ENCODE measurements at regions not wholly inside any gene's neighbourhood (a gene's known extent, or its start where the extent isn't known, plus 50 kb on each side); places are given as distances from the start of the nearest gene placed in this dataset.
A peak's percentile ranks its signal among the peaks of the same experiment; 100 is the strongest.
"Not testable (repeated sequence)": the region's sequence is repeated elsewhere in the genome, so short reads cannot be mapped to it uniquely, and the experiment has no call there.

GRCh38 chr14:105622329-105622955, 96.1 kb downstream of the TMEM121 start:
- DNase-seq (ENCODE audit: low spot score), result peak; percentile 40

GRCh38 chr14:105623178-105623577, 96.8 kb downstream of the TMEM121 start:
- DNase-seq (ENCODE audit: low spot score), result not testable (repeated sequence)

- DNase-seq (ENCODE audit: low spot score), result not testable (repeated sequence)
Observed at GRCh38 chr14:105624346-105624745, 98.0 kb downstream of the TMEM121 start.

GRCh38 chr14:105624749-105625434, 98.5 kb downstream of the TMEM121 start:
- DNase-seq (ENCODE audit: low spot score), result not testable (repeated sequence)

DNA sequence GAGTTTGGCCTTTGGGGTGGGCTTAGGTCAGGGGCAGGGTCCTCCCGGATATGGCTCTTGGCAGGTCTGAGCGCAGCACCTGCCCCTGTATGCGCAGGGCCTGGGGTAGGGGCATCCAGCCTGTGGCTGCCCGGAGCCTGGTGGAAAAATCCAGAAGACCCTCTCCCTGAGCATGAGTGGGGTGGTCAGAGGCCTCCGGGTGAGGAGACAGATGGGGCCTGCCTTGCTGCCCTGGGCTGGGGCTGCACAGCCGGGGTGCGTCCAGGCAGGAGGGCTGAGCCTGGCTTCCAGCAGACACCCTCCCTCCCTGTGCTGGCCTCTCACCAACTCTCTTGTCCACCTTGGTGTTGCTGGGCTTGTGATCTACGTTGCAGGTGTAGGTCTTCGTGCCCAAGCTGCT, 99.1 kb downstream of the TMEM121 start:
- not testable (repeated sequence) for DNase-seq (ENCODE audit: low spot score)

GRCh38 chr14:105626111-105626510, 99.7 kb downstream of the TMEM121 start:
- not testable (repeated sequence) for DNase-seq (ENCODE audit: low spot score)

DNA sequence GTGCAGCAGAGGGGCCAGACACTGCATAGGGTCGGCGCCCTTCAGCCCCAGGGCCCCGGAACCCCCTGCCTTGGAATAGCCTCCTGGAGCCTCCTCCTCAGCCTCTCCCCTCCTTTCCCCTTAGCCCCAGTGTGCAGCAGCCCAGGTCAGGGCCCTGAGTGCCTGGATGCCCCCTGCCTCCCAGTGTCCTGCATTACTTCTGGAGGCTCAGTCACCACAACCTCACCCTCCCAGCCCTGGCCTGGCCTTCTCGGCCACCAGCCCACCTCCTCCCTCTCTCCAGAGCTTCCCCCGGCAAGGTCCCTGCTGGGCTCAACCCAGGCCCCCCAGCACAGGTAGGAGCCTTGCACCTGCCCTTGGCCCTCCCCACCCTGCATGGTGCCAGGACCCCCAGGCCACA, 100.3 kb downstream of the TMEM121 start:
- not testable (repeated sequence) for DNase-seq (ENCODE audit: low spot score)

DNA sequence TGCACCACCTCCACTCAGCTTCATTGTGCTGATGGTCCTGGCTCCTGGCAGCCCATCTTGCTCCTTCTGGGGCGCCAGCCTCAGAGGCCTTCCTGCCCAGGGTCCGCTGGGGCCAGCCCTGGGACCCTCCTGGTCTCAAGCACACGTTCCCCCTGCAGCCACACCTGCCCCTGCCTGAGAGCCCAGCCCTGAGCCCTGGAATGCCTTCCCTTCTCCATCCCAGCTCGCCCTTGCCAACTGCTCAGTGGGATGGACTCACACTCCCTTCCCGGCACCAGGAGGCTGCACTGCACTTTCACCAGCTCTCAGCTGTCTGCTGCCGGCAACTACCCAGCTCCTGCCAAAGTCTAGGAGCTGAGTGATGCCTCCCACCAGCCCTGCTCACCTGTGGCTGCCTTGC, 100.9 kb downstream of the TMEM121 start:
- not testable (repeated sequence) for DNase-seq (ENCODE audit: low spot score)

- no peak for DNase-seq (ENCODE audit: low spot score)
Observed at GRCh38 chr14:105627701-105628100, 101.3 kb downstream of the TMEM121 start.

- not testable (repeated sequence) for DNase-seq (ENCODE audit: low spot score)
Observed at GRCh38 chr14:105628126-105628525, 101.7 kb downstream of the TMEM121 start.

DNA sequence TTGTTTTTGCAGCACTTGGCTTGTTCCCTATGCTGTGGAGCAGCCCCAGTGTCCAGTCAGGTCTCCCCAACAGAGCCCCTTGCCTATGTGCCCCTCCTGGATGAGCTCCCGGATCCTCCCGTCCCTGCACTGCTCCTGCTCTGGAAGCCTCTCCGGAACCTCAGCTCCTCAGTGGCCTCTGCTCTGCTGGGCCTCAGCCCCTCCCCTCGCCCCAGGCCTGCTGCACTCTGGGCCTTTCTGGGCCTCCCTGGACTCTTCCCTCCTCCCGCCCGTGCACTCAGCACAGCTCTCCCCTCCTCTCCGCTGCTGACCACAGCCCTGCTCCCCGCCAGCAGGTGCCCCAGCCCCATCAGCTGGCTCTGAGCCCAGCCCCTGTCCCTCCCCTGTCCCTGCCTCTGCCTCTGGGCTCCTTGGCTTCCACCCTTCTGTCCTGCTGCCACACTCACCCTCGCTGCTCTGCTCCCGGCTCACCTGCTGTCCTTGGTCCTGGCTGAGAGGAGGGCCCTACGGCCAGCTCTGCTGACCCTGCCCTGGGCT, 102.2 kb downstream of the TMEM121 start:
- DNase-seq (ENCODE audit: low spot score), result peak; percentile 27

DNA sequence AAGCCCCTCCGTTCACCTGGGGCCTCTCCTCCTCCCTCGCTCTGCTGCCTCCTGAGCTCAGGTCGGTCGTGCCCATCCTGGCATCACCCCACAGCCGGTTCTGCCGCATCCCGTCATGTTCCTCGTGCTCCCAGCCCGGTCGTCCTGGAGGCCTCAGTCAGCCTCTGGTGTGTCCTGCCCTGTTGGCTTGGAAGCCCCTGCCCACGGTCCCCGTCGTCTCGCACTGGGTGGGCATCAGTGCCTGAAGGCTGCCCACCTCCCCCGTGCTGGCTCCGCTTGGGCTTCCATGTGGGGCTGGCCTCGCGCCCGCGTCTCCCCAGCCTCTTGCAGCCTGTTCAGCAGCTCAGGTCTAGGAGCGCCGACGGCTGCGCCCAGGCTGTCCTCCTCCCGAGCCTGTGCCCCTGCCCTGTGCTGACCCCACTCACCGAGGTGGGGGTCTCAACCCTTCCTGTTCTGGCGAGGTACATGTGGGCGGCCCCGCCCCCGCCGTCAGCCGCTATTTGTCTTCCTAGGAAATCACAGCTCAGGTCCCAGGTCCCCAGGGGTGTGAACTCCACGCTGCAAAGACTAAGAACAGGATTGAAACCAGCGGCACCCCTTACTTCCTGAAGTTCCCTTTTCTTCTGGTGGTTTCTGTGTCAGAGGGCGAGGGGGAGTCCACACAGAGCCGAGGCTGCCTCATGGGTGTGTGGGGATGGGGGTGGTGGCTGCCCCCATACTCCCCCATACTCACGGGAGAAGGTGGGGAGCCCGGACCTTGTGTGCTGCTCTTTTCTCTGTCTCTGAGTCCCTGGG, 102.9 kb downstream of the TMEM121 start:
- DNase-seq (ENCODE audit: low spot score), result not testable (repeated sequence)

GRCh38 chr14:105629886-105630215, 103.5 kb downstream of the TMEM121 start:
- no peak for DNase-seq (ENCODE audit: low spot score)

DNA sequence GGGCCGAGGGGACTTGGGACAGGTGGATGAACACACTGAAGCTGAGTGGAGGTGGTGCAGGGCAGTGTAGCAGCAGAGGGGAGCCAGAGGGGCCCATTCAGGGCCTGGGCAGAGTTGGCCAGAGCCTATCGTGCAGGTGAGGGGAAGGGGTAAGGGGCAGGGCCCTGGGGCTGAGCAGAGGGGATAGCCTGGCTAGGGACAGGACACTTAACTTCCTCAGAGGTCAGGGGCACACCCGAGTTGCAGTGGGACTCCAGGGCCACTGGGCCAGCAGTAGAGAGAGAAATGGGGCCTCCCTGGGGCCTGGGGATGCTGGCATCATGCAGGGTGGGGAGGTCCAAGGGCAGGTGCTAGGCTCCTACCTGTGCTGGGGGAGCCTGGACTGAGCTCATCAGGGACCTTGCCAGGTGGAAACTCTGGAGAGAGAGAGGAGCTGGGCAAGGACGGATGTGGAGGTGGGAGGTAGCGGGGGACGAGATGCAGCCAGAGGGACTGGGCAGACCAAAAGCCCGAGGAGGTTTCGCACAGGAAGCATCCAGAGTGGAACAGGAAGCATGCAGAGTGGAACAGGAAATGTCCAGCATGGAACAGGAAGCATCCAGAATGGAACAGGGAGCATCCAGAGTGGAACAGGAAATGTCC, 104.0 kb downstream of the TMEM121 start:
- DNase-seq (ENCODE audit: low spot score), result not testable (repeated sequence)

GRCh38 chr14:105630935-105631779, 104.8 kb downstream of the TMEM121 start:
- not testable (repeated sequence) for DNase-seq (ENCODE audit: low spot score)

- DNase-seq (ENCODE audit: low spot score), result no peak
Observed at GRCh38 chr14:105632010-105632409, 105.6 kb downstream of the TMEM121 start.

DNA sequence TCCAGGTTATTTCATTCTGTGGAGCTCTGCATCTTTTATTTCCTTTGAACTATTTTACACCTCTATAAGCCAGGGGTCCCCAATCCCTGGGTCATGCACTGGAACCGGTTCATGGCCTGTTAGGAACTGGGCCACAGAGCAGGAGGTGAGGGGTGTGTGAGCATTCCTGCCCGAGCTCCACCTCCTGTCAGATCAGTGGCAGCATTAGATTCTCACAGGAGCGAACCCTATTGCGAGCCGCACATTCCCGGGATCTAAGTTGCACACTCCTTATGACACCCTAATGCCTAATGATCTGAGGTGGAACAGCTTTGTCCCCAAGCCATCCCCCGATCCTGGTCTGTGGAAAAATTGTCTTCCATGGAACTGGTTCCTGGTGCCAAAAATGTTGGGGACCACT, 107.2 kb downstream of the TMEM121 start:
- DNase-seq (ENCODE audit: low spot score), result not testable (repeated sequence)

GRCh38 chr14:105635560-105635959, 109.2 kb downstream of the TMEM121 start:
- DNase-seq (ENCODE audit: low spot score), result no peak

DNA sequence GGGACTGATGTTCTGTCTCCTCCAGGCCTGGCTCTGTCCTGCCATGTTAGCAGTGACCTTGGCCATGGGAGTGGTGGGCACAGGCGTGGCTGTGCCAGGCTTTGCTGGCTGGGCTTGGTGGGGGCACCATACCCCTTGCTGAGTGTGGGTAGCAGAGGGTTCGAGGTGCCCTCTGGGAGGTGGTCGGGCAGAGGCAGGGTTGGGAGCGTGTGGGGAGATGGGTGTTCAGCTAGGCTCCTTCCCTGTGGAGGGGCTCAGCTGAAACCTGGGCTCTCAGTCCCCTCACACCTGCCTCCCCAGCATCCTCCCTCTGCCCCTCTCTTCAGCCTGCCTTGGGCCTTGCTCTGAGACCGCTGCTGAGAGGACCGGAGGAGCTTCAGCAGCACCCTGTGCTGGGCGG, 109.6 kb downstream of the TMEM121 start:
- not testable (repeated sequence) for DNase-seq (ENCODE audit: low spot score)

- DNase-seq (ENCODE audit: low spot score), result no peak
Observed at GRCh38 chr14:105636935-105637334, 110.6 kb downstream of the TMEM121 start.

GRCh38 chr14:105637345-105637744, 111.0 kb downstream of the TMEM121 start:
- DNase-seq (ENCODE audit: low spot score), result not testable (repeated sequence)
